ENCODE measurements at regions not wholly inside any gene's neighbourhood (a gene's known extent, or its start where the extent isn't known, plus 50 kb on each side); places are given as distances from the start of the nearest gene placed in this dataset.
A peak's percentile ranks its signal among the peaks of the same experiment; 100 is the strongest.

- no peak overlapping the region for H3K4me3 ChIP-seq
- no peak for TF ChIP-seq Cebpa-rat (IDR thresholded peaks at IDR 0.05)
- H3K4me1 ChIP-seq = peaks cover 22 to 45% (median 33%) of the 10 kb centered on the region in 10 experiments
- H4K20me1 ChIP-seq = no peaks in the 10 kb centered on the region
- H3K9ac ChIP-seq = no peak overlapping the region
- H3K27me3 ChIP-seq = no peaks in the 10 kb centered on the region
- H3K27ac ChIP-seq = no peak overlapping the region
- H3K9me3 ChIP-seq (replicated peaks in 1 of 11) = no peaks in the 10 kb centered on the region
- no peaks in the 10 kb centered on the region for H3K36me3 ChIP-seq
- H3K4me2 ChIP-seq = no peak overlapping the region
Observed at GRCh38 chr9:106755736-106756135, 107.2 kb upstream of the ZNF462 start.

- no peak for TF ChIP-seq Cebpa-rat (IDR thresholded peaks at IDR 0.05)
- H3K4me1 ChIP-seq = peaks cover 17 to 36% (median 26%) of the 10 kb centered on the region in 10 experiments
- H3K36me3 ChIP-seq = no peaks in the 10 kb centered on the region
- H3K27me3 ChIP-seq = no peaks in the 10 kb centered on the region
- no peaks in the 10 kb centered on the region for H3K9me3 ChIP-seq (replicated peaks in 1 of 11)
- H4K20me1 ChIP-seq = no peaks in the 10 kb centered on the region
- no peak overlapping the region for H3K4me3 ChIP-seq
- no peak overlapping the region for H3K9ac ChIP-seq
- H3K27ac ChIP-seq = peak overlapping the region in 1 of 11 experiments; percentile 29; a peak in 1 of 22 replicates
- peak overlapping the region in 10 of 11 experiments; percentile 7 to 63 (median 49); a peak in 15 of 22 replicates for H3K4me2 ChIP-seq
Observed at GRCh38 chr9:106757514-106757913, 105.5 kb upstream of the ZNF462 start.

GRCh38 chr9:106758911-106759310 is 104.1 kb upstream of the ZNF462 start:
- no peak overlapping the region for H3K27ac ChIP-seq
- TF ChIP-seq Cebpa-rat (IDR thresholded peaks at IDR 0.05) = no peak

GRCh38 chr9:106761493-106761892 is 101.5 kb upstream of the ZNF462 start:
- no peak for TF ChIP-seq Cebpa-rat (IDR thresholded peaks at IDR 0.05)
- H3K4me1 ChIP-seq = peaks cover 0 to 20% (median 10%) of the 10 kb centered on the region in 10 experiments; a peak in 17 of 20 replicates
- no peaks in the 10 kb centered on the region for H4K20me1 ChIP-seq
- H3K27ac ChIP-seq = no peak overlapping the region
- H3K4me2 ChIP-seq = no peak overlapping the region
- no peak overlapping the region for H3K4me3 ChIP-seq
- H3K9ac ChIP-seq = no peak overlapping the region
- no peaks in the 10 kb centered on the region for H3K36me3 ChIP-seq
- H3K9me3 ChIP-seq (replicated peaks in 1 of 11) = no peaks in the 10 kb centered on the region
- no peaks in the 10 kb centered on the region for H3K27me3 ChIP-seq

More at GRCh38 chr9:106758911-106759310, 104.1 kb upstream of the ZNF462 start:
- Histone ChIP-seq H3K36me3 (no peaks in the 10 kb centered on the region), H3K4me2 (no peak overlapping the region), H3K27me3 (no peaks in the 10 kb centered on the region), H3K4me3 (no peak overlapping the region), H3K9ac (no peak overlapping the region), H3K9me3 (replicated peaks in 1 of 11) (no peaks in the 10 kb centered on the region), H3K4me1 (peaks cover 3 to 22% (median 12%) of the 10 kb centered on the region in 10 experiments), H4K20me1 (no peaks in the 10 kb centered on the region)

GRCh38 chr9:106766616-106767015 is 96.3 kb upstream of the ZNF462 start:
- Histone ChIP-seq H3K4me1 (peaks cover 0 to 6% (median 0%) of the 10 kb centered on the region in 10 experiments; a peak in 4 of 20 replicates), H3K9ac (no peak overlapping the region), H3K36me3 (no peaks in the 10 kb centered on the region), H3K27ac (no peak overlapping the region), H3K9me3 (replicated peaks in 1 of 11) (no peaks in the 10 kb centered on the region), H3K27me3 (no peaks in the 10 kb centered on the region), H3K4me3 (no peak overlapping the region), H4K20me1 (no peaks in the 10 kb centered on the region), H3K4me2 (no peak overlapping the region)
- TF ChIP-seq Cebpa-rat (IDR thresholded peaks at IDR 0.05) = no peak

GRCh38 chr9:106769331-106769730 is 93.6 kb upstream of the ZNF462 start:
- H4K20me1 ChIP-seq = no peaks in the 10 kb centered on the region
- H3K4me1 ChIP-seq = peaks cover 0 to 6% (median 0%) of the 10 kb centered on the region in 10 experiments; a peak in 4 of 20 replicates
- no peak overlapping the region for H3K9ac ChIP-seq
- no peak for TF ChIP-seq Cebpa-rat (IDR thresholded peaks at IDR 0.05)
- no peaks in the 10 kb centered on the region for H3K36me3 ChIP-seq
- H3K27ac ChIP-seq = no peak overlapping the region
- H3K27me3 ChIP-seq = no peaks in the 10 kb centered on the region
- H3K9me3 ChIP-seq (replicated peaks in 1 of 11) = no peaks in the 10 kb centered on the region
- H3K4me2 ChIP-seq = peak overlapping the region in 3 of 11 experiments; percentile 10 to 24 (median 11); a peak in 5 of 22 replicates
- no peak overlapping the region for H3K4me3 ChIP-seq

- Histone ChIP-seq H4K20me1 (no peaks in the 10 kb centered on the region), H3K9me3 (replicated peaks in 1 of 11) (no peaks in the 10 kb centered on the region), H3K4me2 (no peak overlapping the region), H3K27ac (no peak overlapping the region), H3K36me3 (no peaks in the 10 kb centered on the region), H3K27me3 (no peaks in the 10 kb centered on the region), H3K4me3 (no peak overlapping the region), H3K9ac (no peak overlapping the region), H3K4me1 (peaks cover 0 to 13% (median 0%) of the 10 kb centered on the region in 10 experiments; a peak in 6 of 20 replicates)
- no peak for TF ChIP-seq Cebpa-rat (IDR thresholded peaks at IDR 0.05)
Observed at GRCh38 chr9:106771608-106772007, 91.4 kb upstream of the ZNF462 start.

GRCh38 chr9:106772523-106773290 is 90.3 kb upstream of the ZNF462 start:
- Histone ChIP-seq H3K9ac (no peak overlapping the region), H3K27ac (no peak overlapping the region), H3K36me3 (no peaks in the 10 kb centered on the region), H3K4me3 (no peak overlapping the region), H3K9me3 (replicated peaks in 1 of 11) (no peaks in the 10 kb centered on the region), H3K4me2 (no peak overlapping the region), H3K27me3 (no peaks in the 10 kb centered on the region), H4K20me1 (no peaks in the 10 kb centered on the region), H3K4me1 (peaks cover 0 to 13% (median 0%) of the 10 kb centered on the region in 10 experiments; a peak in 6 of 20 replicates)
- TF ChIP-seq Cebpa-rat (IDR thresholded peaks at IDR 0.05) = no peak

GRCh38 chr9:106773750-106774149 is 89.2 kb upstream of the ZNF462 start:
- no peak for TF ChIP-seq Cebpa-rat (IDR thresholded peaks at IDR 0.05)
- H3K27me3 ChIP-seq = no peaks in the 10 kb centered on the region
- H3K27ac ChIP-seq = no peak overlapping the region
- H3K4me1 ChIP-seq = peaks cover 0 to 13% (median 0%) of the 10 kb centered on the region in 10 experiments; a peak in 6 of 20 replicates
- no peaks in the 10 kb centered on the region for H3K9me3 ChIP-seq (replicated peaks in 1 of 11)
- no peak overlapping the region for H3K4me3 ChIP-seq
- no peaks in the 10 kb centered on the region for H3K36me3 ChIP-seq
- no peaks in the 10 kb centered on the region for H4K20me1 ChIP-seq
- H3K9ac ChIP-seq = no peak overlapping the region
- no peak overlapping the region for H3K4me2 ChIP-seq

GRCh38 chr9:106775960-106776359 is 87.0 kb upstream of the ZNF462 start:
- Histone ChIP-seq H3K9me3 (replicated peaks in 1 of 11) (no peaks in the 10 kb centered on the region), H3K9ac (no peak overlapping the region), H3K36me3 (no peaks in the 10 kb centered on the region), H3K4me1 (peaks cover 0 to 14% (median 8%) of the 10 kb centered on the region in 10 experiments; a peak in 12 of 20 replicates), H3K27ac (no peak overlapping the region), H4K20me1 (no peaks in the 10 kb centered on the region), H3K4me3 (no peak overlapping the region), H3K27me3 (no peaks in the 10 kb centered on the region), H3K4me2 (peak overlapping the region in 3 of 11 experiments; percentile 17 to 38 (median 24); a peak in 6 of 22 replicates)
- no peak for TF ChIP-seq Cebpa-rat (IDR thresholded peaks at IDR 0.05)

Measured in BLaER1 treated with 17β-estradiol and CSF1 and Interleukin-3, amounts not matched to agents 10 nM and 100 nM (cell line).